Neural progenitor cell (in vitro differentiated cells): ENCODE measurements at regions not wholly inside any gene's neighbourhood (a gene's known extent, or its start where the extent isn't known, plus 50 kb on each side); places are given as distances from the start of the nearest gene placed in this dataset.

Source experiments
- DNase-seq: peaks from one replicate; pipeline ENCODE4 v3.0.0-alpha.2; 2016; ENCODE audit warnings: low spot score
- H2AFZ ChIP-seq: fragments of 200-600 bp; sonication (generic); replicated peaks from 2 replicates; pipeline ENCODE4 v1.6.1; 2016; ENCODE audit warnings: antibody characterized with exemption
- H3F3A ChIP-seq: fragments of 200-600 bp; sonication (generic); 2 replicates; pipeline ENCODE4 v1.6.1; 2016; ENCODE audit warnings: antibody characterized with exemption, low read depth
- H3K27ac ChIP-seq: fragments of 200-600 bp; sonication (generic); 2 replicates; pipeline ENCODE4 v1.5.1; 2016; ENCODE audit warnings: mild to moderate bottlenecking
- H3K27me3 ChIP-seq: fragments of 200-600 bp; sonication (generic); 2 replicates; pipeline ENCODE4 v1.6.1; 2016; ENCODE audit warnings: mild to moderate bottlenecking, moderate library complexity
- H3K36me3 ChIP-seq: fragments of 200-600 bp; sonication (generic); 2 replicates; pipeline ENCODE4 v1.5.1; 2016
- H3K4me1 ChIP-seq: fragments of 200-600 bp; sonication (generic); 2 replicates; pipeline ENCODE4 v1.6.1; 2016; ENCODE audit warnings: mixed run types
- H3K4me2 ChIP-seq: fragments of 200-600 bp; sonication (generic); 2 replicates; pipeline ENCODE4 v1.6.1; 2016
- H3K4me3 ChIP-seq: fragments of 200-600 bp; sonication (generic); 2 replicates; pipeline ENCODE4 v1.5.1; 2016
- H3K79me2 ChIP-seq: fragments of 200-600 bp; sonication (generic); 2 replicates; pipeline ENCODE4 v1.6.1; 2016; ENCODE audit warnings: low read depth
- H3K9ac ChIP-seq: fragments of 200-600 bp; sonication (generic); 2 replicates; pipeline ENCODE4 v1.6.1; 2016
- H3K9me3 ChIP-seq: fragments of 200-600 bp; sonication (generic); 2 replicates; pipeline ENCODE4 v1.5.1; 2016; ENCODE audit warnings: low read depth
- H4K20me1 ChIP-seq: fragments of 200-600 bp; sonication (generic); 2 replicates; pipeline ENCODE4 v1.6.1; 2016; ENCODE audit warnings: low read depth
- H3K27ac Mint-ChIP-seq: 3 replicates; pipeline ENCODE4 v1.8.0; 2021; ENCODE audit warnings: mixed read lengths
- H3K27me3 Mint-ChIP-seq: 2 replicates; pipeline ENCODE4 v1.8.0; 2022; ENCODE audit warnings: low read depth, mild to moderate bottlenecking, inconsistent platforms, moderate library complexity, mixed read lengths; ENCODE audit not compliant: insufficient read depth
- H3K36me3 Mint-ChIP-seq: 3 replicates; pipeline ENCODE4 v1.8.0; 2021; ENCODE audit warnings: mixed read lengths
- H3K4me1 Mint-ChIP-seq: 3 replicates; pipeline ENCODE4 v1.8.0; 2021; ENCODE audit warnings: mixed read lengths
- H3K4me3 Mint-ChIP-seq: 3 replicates; pipeline ENCODE4 v1.8.0; 2021; ENCODE audit warnings: mild to moderate bottlenecking, moderate library complexity, mixed read lengths
- H3K9me3 Mint-ChIP-seq: 3 replicates; pipeline ENCODE4 v1.8.0; 2020; ENCODE audit warnings: mixed read lengths
- EZH2 ChIP-seq: fragments of 200-600 bp; sonication (generic); IDR thresholded peaks from 2 replicates; pipeline ENCODE4 v1.6.1; 2017; ENCODE audit warnings: antibody characterized with exemption, mild to moderate bottlenecking, moderate library complexity
- EZH2phosphoT487 ChIP-seq: fragments of 200-600 bp; sonication (generic); IDR thresholded peaks from 2 replicates; pipeline ENCODE4 v1.6.1; 2017; ENCODE audit warnings: antibody characterized with exemption
- TF ChIP-seq, protein P1 (sequence below): fragments of 200-600 bp; sonication (generic); IDR thresholded peaks from 2 replicates; pipeline ENCODE4 v1.5.1; 2017; ENCODE audit warnings: antibody characterized with exemption, mild to moderate bottlenecking

DNA sequence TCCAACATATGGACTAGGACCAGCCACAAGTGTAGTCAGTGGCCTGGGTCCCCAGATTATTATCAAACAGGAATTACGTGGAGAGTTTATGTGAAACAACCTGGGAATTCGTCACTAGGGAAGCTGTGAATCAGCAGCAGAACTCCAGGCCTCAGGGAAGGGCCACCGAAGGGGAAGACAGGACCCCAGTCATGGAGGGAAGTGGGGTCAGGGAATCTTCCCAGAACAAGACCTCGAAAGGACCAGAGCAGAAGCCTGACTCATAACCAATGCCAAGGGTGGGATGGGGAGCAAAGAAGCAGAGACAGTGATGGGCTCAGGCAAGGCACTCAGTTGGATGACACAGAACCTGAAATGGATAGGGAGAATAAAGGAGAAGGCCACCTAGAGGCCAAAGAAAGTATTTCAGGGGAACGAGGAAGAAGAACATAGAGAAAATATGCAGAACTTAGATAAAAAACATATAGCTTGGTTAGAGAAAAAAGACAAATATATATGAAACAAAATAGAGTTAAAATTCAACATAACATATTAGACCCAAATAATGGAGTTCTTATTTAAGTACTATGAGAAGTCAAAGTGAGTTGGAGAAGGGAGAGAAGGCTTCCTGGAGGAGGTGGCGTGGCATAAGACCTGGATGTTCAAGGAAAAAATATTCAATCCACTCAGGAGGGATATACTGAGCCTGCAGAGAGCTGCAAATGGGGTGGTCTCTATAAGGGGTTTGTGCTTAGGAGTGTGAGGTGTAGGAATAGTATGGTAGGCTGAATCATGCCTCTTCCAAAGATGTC, 66.7 kb upstream of the CAST start:
- Mint-ChIP-seq H3K4me3 (no peak overlapping the region), H3K27me3 (peaks cover 8% of the 10 kb centered on the region), H3K36me3 (no peaks in the 10 kb centered on the region), H3K4me1 (peaks cover 5% of the 10 kb centered on the region), H3K27ac (no peak overlapping the region), H3K9me3 (peaks cover 18% of the 10 kb centered on the region)
- H3K36me3 ChIP-seq, result no peaks in the 10 kb centered on the region
- H3K4me1 ChIP-seq, result no peaks in the 10 kb centered on the region
- H3K9ac ChIP-seq, result no peak overlapping the region
- H3K4me2 ChIP-seq, result no peak overlapping the region
- no peaks in the 10 kb centered on the region for H3F3A ChIP-seq
- no peaks in the 10 kb centered on the region for H3K27me3 ChIP-seq
- H3K4me3 ChIP-seq, result no peak overlapping the region
- no peak overlapping the region for H2AFZ ChIP-seq
- DNase-seq, result no peak
- no peaks in the 10 kb centered on the region for H3K79me2 ChIP-seq
- TF ChIP-seq EZH2, result no peak
- TF ChIP-seq, protein P1, sequence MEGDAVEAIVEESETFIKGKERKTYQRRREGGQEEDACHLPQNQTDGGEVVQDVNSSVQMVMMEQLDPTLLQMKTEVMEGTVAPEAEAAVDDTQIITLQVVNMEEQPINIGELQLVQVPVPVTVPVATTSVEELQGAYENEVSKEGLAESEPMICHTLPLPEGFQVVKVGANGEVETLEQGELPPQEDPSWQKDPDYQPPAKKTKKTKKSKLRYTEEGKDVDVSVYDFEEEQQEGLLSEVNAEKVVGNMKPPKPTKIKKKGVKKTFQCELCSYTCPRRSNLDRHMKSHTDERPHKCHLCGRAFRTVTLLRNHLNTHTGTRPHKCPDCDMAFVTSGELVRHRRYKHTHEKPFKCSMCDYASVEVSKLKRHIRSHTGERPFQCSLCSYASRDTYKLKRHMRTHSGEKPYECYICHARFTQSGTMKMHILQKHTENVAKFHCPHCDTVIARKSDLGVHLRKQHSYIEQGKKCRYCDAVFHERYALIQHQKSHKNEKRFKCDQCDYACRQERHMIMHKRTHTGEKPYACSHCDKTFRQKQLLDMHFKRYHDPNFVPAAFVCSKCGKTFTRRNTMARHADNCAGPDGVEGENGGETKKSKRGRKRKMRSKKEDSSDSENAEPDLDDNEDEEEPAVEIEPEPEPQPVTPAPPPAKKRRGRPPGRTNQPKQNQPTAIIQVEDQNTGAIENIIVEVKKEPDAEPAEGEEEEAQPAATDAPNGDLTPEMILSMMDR, result peak; percentile 55
- no peaks in the 10 kb centered on the region for H3K9me3 ChIP-seq
- H3K27ac ChIP-seq, result no peak overlapping the region
- H4K20me1 ChIP-seq, result no peaks in the 10 kb centered on the region

- Mint-ChIP-seq H3K4me3 (no peak overlapping the region), H3K27ac (no peak overlapping the region), H3K27me3 (peaks cover 10% of the 10 kb centered on the region), H3K4me1 (peaks cover 4% of the 10 kb centered on the region), H3K9me3 (peaks cover 15% of the 10 kb centered on the region), H3K36me3 (no peaks in the 10 kb centered on the region)
- Histone ChIP-seq H2AFZ (no peak overlapping the region), H3K4me1 (no peaks in the 10 kb centered on the region), H3K9ac (no peak overlapping the region), H3K79me2 (no peaks in the 10 kb centered on the region), H3K9me3 (no peaks in the 10 kb centered on the region), H3K27me3 (no peaks in the 10 kb centered on the region), H4K20me1 (no peaks in the 10 kb centered on the region), H3F3A (no peaks in the 10 kb centered on the region), H3K4me2 (no peak overlapping the region), H3K4me3 (no peak overlapping the region), H3K36me3 (no peaks in the 10 kb centered on the region), H3K27ac (no peak overlapping the region)
- DNase-seq, result no peak
- TF ChIP-seq, protein P1, result no peak
- no peak for TF ChIP-seq EZH2phosphoT487
- no peak for TF ChIP-seq EZH2
Measured at GRCh38 chr5:96597438-96598020, 64.6 kb upstream of the CAST start.

DNA sequence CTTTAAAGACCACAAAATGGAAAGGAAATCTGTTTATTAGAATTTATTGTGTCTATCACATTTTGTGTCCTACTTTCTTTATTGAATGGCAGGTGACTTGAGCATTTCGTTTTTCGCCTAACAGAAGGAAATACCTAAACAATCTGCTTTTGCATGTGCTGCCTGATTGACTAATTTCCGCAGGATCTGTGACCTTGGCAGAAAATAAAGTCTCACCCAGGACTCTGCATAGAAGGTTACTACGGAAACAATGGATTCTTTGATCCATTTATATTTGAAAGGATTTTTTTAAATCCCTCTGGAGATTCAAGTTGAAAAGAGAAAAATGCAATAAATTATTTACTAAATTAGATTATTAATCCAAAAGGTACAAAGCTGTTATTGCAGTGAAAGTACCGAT, 61.0 kb upstream of the CAST start:
- H3K9me3 Mint-ChIP-seq, result peaks cover 8% of the 10 kb centered on the region
- H3K27me3 ChIP-seq, result no peaks in the 10 kb centered on the region
- H3K27me3 Mint-ChIP-seq, result peaks cover 7% of the 10 kb centered on the region
- H3K36me3 ChIP-seq, result no peaks in the 10 kb centered on the region
- H3K4me1 ChIP-seq, result no peaks in the 10 kb centered on the region
- H3K4me1 Mint-ChIP-seq, result peaks cover 4% of the 10 kb centered on the region
- no peaks in the 10 kb centered on the region for H3K9me3 ChIP-seq
- no peak for DNase-seq
- no peaks in the 10 kb centered on the region for H4K20me1 ChIP-seq
- H3K9ac ChIP-seq, result no peak overlapping the region
- TF ChIP-seq EZH2 (no peak), EZH2phosphoT487 (no peak)
- TF ChIP-seq, protein P1, result no peak
- no peaks in the 10 kb centered on the region for H3K36me3 Mint-ChIP-seq
- H3K27ac Mint-ChIP-seq, result no peak overlapping the region
- no peak overlapping the region for H3K27ac ChIP-seq
- H3K4me3 Mint-ChIP-seq, result no peak overlapping the region
- no peak overlapping the region for H2AFZ ChIP-seq
- no peaks in the 10 kb centered on the region for H3K79me2 ChIP-seq
- H3F3A ChIP-seq, result no peaks in the 10 kb centered on the region
- H3K4me3 ChIP-seq, result no peak overlapping the region
- H3K4me2 ChIP-seq, result no peak overlapping the region
